ENCODE measurements at regions not wholly inside any gene's neighbourhood (a gene's known extent, or its start where the extent isn't known, plus 50 kb on each side); places are given as distances from the start of the nearest gene placed in this dataset.

DNA sequence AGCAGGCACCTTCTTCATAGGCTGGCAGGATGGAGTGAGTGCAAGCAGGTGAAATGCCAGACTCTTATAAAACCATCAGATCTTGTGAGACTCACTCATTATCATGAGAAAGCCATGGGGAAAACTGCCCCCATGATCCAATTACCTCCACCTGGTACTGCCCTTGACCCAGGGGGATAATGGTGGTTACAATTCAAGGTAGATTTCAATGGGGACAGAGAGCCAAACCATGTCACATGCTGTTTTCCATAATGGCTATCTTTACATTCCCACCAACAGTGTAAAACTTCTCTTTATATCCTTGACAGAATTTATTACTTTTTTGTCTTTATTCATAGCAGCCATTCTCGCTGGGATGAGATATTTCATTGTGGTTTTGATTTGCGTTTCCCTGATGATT, 663.0 kb upstream of the AGA start:
- intact Hi-C loops (cut with DNase I; ENCODE audit: low total_unique reads): no loop called here
- Histone ChIP-seq H3K36me3 (ENCODE audit: low read depth, missing control alignments) (no peaks in the 10 kb centered on the region), H3K4me1 (no peaks in the 10 kb centered on the region), H3K27ac (no peak overlapping the region), H3K9me3 (no peaks in the 10 kb centered on the region), H3K4me3 (no peak overlapping the region), H3K27me3 (no peaks in the 10 kb centered on the region)
- 62 to 79% methylated on average over 2 of the region's 2 CpGs for WGBS, 2 donors
- no peak for DNase-seq
- TF ChIP-seq POLR2A (IDR thresholded peaks at IDR 0.05) (no peak), CTCF (IDR thresholded peaks at IDR 0.05) (no peak)

- Histone ChIP-seq H3K27me3 (no peaks in the 10 kb centered on the region), H3K4me1 (no peaks in the 10 kb centered on the region), H3K27ac (no peak overlapping the region), H3K4me3 (no peak overlapping the region), H3K9me3 (no peaks in the 10 kb centered on the region), H3K36me3 (ENCODE audit: low read depth, missing control alignments) (no peaks in the 10 kb centered on the region)
- intact Hi-C loops (cut with DNase I; ENCODE audit: low total_unique reads): no loop called here
- WGBS, 2 donors: 65 to 69% methylated on average over 12 to 18 of the region's 19 CpGs
- DNase-seq: no peak
- TF ChIP-seq POLR2A (IDR thresholded peaks at IDR 0.05): no peak
- TF ChIP-seq CTCF (IDR thresholded peaks at IDR 0.05): no peak
These were observed 694.6 kb upstream of the AGA start for GRCh38 chr4:178136736-178137345.

DNA sequence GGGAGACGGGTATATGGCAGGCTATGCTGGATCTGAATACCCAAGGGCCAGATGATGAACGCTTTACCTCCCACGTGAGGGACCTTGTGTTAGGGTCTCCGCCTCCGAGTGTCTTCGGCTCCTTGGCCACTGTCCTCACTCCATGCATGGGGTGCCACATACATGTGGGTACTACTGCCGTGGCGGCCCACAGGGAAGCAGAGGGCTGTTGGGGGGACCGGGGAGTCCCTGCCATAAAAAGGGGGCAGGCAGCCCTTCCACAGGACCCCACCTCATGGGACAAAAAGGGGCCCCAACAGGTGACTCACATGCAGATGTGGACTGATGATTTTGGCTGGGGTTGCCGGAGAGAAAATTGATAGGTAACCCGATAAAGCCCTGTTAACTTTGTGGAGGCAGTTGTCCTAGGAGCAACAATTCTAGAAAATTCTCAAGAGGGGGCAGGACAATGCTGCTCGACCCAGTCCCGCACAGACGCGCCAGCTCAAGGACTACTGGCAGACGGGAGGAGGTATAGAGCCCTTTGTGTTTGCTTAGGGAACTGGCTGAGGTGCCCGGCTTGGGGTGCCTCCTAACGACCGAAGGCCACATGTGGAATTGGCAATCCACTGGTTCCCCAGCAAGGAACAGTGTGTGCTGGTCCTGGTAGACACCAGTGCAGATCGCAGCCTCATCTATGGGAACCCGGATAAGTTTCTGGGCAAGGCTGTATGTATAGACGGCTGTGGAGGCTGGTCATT, 695.7 kb upstream of the AGA start:
- TF ChIP-seq CTCF (IDR thresholded peaks at IDR 0.05) (no peak), POLR2A (IDR thresholded peaks at IDR 0.05) (no peak)
- intact Hi-C loops (cut with DNase I; ENCODE audit: low total_unique reads): no loop called here
- no peaks in the 10 kb centered on the region for H3K27me3 ChIP-seq
- no peaks in the 10 kb centered on the region for H3K36me3 ChIP-seq (ENCODE audit: low read depth, missing control alignments)
- no peak overlapping the region for H3K27ac ChIP-seq
- H3K4me3 ChIP-seq: no peak overlapping the region
- no peak for DNase-seq
- no peaks in the 10 kb centered on the region for H3K4me1 ChIP-seq
- 66 to 82% methylated on average over 14 to 22 of the region's 22 CpGs for WGBS, 2 donors
- no peaks in the 10 kb centered on the region for H3K9me3 ChIP-seq

GRCh38 chr4:178138491-178138890, 696.3 kb upstream of the AGA start:
- no peak overlapping the region for H3K4me3 ChIP-seq
- no peak overlapping the region for H3K27ac ChIP-seq
- intact Hi-C loops (cut with DNase I; ENCODE audit: low total_unique reads): no loop called here
- H3K4me1 ChIP-seq: no peaks in the 10 kb centered on the region
- TF ChIP-seq CTCF (IDR thresholded peaks at IDR 0.05) (no peak), POLR2A (IDR thresholded peaks at IDR 0.05) (no peak)
- 91 to 99% methylated on average over 13 of the region's 13 CpGs for WGBS, 2 donors
- H3K27me3 ChIP-seq: no peaks in the 10 kb centered on the region
- H3K36me3 ChIP-seq (ENCODE audit: low read depth, missing control alignments): no peaks in the 10 kb centered on the region
- no peak for DNase-seq
- H3K9me3 ChIP-seq: no peaks in the 10 kb centered on the region
